ENCODE measurements at regions not wholly inside any gene's neighbourhood (a gene's known extent, or its start where the extent isn't known, plus 50 kb on each side); places are given as distances from the start of the nearest gene placed in this dataset.

- DNase-seq = no peak
Observed at GRCh38 chr6:145306489-145306888, 428.8 kb downstream of the EPM2A start.

DNA sequence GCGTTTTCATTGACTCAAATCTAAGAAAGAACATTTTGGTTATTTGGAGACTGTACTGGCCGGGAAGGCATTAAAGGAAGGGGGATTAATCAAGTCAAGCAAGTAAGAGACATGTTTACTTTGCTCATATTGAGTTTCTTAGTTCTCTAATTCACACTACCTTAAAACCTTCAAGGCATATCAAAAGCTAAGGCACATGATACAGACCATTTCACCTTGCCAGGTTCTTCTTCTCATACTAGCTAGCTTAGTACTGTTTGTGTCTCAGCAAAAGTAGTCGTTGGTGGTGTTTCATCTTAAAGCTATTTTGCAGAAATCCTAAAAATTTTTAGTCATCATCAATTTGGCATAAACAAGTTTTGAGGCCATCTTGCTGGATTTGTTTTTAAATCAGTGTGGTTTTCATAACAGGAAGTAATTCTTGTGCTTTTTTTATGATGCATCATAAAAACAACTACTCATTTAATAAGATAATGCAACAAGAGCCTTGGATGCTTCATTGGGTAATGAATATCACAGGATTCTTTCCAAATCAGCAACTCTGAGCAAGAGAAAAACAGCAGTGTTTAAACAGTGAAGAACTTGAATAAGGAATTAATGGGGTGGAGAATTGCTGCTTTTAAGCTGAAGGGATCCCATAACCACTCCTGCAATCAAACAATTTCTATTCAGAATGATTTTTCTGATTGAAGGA, 425.3 kb downstream of the EPM2A start:
- no peak for DNase-seq

DNA sequence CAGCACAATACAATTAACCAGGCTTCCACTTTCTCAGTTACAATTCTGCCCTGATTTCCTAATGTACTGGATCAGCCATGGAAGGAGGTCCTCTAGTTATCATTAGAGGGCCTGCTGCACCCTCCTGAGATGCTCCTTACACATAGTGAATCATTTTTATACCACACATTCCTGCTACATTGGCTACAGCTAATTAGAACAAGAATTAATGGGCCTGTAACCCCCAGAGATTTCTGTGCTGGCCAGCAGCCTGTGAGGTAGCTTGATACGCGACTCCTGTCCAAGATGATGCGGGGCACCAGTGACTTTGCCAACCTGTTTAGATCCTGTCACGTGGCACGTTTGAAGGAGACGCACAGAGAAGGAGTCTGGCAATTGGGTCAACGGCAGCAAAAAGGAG, 422.8 kb downstream of the EPM2A start:
- no peak for DNase-seq

- no peak for DNase-seq
Observed at GRCh38 chr6:145313041-145313855, 422.1 kb downstream of the EPM2A start.

DNA sequence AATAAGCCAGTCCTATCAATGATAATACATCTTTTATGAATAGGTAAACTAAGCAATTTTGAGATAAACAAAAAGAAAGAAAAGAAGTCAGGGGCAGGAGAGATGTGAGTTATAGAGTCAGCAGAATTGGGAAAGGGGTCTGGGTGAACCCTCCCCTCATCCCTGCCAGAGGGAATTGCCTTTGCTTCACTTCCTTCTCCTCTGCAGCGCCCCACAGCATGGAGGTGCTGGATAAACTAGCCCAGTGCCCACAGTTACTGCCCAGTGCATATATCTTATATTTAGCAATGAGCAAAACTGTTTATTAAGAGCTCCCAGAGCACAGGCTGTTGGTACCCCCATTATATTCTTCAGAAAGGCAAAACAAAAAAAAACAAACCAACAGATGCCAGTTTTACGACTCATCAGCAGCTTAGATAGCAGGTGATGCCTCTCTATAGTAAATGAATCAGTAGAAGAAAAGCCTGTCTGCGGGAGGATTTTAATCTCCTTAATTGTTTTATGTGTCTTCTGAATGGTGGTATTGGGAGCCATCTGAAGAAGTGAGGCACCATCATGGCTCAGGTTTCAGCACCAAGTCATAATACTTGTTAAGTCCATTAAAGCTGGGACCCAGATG, 419.2 kb downstream of the EPM2A start:
- DNase-seq = no peak

DNA sequence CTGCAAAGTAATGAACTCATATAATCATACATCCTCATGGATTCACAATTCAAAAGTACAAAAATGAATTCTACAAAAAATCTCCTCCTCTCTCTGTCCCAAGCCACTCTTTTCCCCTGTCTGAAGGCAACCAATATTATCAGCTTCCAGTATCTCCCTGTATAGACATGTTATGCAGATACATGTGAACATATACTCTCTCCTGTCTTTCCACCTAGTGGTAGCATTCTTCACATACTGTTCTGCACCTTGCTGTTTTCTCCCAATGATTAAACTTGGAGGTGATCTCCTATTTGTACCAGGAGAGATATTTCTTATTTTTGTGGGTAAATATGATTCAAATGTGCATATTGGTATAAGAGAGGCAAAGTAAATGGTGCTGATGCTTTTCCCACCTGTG, 416.4 kb downstream of the EPM2A start:
- no peak for DNase-seq

DNA sequence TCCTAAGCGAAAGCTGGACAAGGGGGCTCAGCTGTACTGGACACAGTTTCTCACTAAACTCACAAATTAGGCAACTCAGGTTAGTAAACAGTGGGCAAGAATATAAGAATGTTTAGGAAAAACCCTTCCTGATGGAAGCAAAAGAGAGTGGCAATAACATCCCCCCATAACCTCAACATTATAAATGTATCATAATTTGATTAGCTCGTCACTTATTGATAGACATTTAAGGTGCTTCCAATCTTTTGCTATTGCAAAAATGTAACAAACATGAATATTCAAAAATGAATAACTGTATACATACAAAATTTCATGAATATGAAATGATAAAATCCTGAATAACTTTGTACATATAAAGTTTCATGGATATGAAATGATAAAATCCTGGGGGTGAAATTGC, 415.7 kb downstream of the EPM2A start:
- no peak for DNase-seq

DNA sequence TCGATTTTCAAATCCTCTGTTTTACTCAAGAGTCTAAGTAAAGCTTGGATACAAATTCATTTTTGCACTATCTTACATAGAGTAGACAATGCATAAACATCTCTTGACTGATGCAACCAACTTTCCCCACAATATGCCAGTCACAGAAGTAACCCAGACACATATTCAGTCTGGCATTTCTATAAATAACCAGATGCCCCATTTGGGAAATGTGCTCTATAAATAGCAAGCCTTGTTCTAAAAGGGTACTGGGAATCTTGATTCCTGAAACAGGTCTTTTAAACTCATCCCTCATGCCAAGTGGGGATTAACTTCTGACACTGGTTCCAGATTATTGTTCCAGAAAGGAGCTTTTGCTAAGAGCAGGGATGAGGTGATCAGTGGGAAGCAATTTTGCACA, 411.7 kb downstream of the EPM2A start:
- no peak for DNase-seq

- no peak for DNase-seq
Observed at GRCh38 chr6:145327586-145327985, 407.7 kb downstream of the EPM2A start.

DNA sequence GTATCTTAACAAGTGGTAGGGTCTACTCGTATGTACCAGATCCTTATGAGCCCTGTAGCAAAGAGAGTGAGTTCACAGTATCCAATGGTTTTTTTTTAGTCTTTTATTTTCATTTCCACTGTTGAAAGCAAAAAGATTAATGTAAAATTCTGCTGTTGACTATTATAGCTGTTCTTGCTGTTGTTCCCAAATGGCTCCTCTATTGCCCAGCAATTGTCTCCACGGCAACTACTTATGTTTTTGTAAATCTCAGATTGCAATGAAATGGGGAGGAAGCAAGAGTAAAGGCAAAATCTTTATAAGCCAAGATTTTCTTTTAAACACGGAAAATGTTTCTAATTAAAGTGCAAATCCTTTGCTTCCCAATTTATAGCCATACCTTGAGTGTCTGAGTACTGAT, 406.1 kb downstream of the EPM2A start:
- DNase-seq = no peak

- DNase-seq = no peak
Observed at GRCh38 chr6:145331066-145331465, 404.3 kb downstream of the EPM2A start.

DNA sequence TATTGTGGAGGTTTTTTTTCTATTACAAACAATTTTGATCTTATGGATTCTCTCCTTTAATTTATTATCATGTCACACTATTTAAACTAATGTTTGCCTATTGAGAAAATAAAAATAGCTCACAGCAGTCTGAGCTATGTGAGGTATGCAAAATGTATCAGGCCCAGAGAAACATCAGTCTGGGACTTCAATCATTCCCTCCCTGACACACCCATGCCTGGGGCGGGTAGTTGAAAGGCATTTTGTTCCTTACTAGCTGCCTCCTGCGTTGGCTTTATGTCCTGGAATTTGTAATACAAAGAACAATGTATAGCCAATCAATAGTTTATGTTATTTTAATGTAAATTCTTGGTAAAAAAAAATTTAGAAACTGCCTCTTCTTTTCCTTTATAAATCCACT, 403.3 kb downstream of the EPM2A start:
- no peak for DNase-seq

DNA sequence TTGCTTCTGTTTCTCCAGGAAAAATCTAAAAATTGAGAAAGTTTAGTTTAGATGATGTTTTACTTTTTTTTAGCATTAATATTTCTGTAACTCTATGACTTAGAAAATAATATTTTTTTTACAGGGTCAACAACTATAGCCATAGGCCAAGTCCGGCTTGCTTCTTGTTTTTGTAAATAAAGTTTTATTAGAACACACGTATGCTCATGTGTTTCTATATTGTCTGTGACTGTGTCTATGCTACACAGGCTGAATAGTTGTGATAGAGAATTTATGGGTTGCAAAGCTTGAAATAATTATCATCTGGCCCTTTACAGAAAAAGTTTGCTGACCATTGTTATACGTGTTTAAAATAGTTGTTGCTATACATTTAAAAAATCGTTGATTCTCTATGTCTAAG, 399.2 kb downstream of the EPM2A start:
- no peak for DNase-seq

DNA sequence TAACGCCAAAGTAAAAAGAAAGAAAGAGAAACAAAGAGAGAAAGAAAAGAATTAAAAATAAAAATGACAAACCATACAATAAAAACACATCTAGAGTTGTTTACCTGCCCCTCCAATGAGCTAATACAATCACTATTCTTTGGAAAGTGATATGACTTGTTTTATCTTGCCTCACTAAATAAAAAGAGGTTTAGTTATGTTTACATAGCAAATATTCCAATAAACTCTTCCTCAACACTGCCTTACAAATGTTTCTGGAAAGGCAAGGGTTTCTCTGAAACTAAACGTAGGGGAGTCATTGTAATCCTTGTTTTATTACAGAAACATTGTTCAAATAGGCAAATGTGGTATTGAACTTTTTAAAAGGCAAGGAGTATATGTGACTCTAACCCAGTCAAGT, 396.2 kb downstream of the EPM2A start:
- no peak for DNase-seq

- no peak for DNase-seq
Observed at GRCh38 chr6:145340256-145340655, 395.1 kb downstream of the EPM2A start.

DNA sequence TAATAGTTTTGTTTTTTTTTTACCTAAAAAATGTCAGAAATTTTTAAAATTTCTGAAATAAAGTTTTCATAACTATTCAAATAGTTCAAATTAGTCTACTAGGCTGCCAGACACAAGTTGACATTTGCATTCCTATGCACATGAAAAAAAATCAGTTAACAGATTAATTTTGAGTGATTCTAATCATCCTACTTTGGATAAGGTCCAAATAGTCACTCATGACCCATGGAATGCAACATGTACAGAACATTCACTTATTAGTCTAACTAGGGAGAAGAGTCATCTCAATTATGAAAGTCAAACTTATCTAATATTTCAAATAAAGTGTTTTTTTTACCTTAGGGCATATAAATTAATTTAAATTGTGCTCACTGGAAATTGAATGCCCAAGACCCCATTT, 390.2 kb downstream of the EPM2A start:
- no peak for DNase-seq

DNA sequence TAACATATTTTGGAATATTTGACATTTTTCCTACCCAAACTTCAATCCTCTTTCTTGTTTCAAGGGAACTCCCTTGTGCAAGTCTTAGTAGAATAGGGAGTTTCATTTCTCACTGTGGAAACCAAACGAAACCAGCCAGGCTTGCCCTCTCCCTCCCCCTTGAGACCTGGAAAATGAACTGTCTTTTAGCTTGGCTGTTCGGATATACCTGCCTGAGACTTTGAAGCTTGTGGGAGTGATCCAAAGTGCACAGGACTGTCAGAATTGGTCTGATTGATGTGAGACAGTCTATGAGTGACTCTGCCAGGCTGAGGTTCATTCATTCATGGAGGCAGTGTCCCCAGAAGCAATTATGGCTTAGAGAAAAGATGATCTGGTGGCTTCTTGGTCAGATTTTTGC, 388.1 kb downstream of the EPM2A start:
- no peak for DNase-seq

DNA sequence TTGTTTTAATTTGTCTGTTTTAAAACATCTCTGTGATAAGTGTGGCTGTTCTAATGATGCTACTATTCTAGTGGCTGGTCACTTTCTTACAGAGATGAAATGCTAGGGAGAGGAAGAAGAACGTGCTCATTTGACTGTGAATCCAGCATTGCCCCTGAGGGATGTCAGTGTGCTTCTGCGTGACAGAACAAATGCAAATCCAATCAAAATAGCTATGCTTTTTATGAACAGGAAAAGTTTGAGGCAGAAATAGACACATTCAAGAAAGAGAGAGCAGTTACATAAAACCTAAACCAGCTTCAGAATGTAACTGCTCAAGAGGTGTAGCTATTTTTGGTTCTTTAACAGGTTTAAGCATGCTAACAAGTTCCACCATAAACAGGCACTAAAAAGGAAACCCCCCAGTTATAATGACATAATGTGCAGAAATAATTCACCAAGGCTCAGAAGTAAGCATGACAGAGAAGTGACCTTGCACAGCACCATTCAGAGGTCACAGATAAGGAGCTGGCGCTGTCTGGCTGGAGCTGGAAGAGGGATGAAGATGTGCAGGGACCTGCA, 385.3 kb downstream of the EPM2A start:
- DNase-seq = no peak

GRCh38 chr6:145350928-145351327, 384.4 kb downstream of the EPM2A start:
- DNase-seq = no peak

DNA sequence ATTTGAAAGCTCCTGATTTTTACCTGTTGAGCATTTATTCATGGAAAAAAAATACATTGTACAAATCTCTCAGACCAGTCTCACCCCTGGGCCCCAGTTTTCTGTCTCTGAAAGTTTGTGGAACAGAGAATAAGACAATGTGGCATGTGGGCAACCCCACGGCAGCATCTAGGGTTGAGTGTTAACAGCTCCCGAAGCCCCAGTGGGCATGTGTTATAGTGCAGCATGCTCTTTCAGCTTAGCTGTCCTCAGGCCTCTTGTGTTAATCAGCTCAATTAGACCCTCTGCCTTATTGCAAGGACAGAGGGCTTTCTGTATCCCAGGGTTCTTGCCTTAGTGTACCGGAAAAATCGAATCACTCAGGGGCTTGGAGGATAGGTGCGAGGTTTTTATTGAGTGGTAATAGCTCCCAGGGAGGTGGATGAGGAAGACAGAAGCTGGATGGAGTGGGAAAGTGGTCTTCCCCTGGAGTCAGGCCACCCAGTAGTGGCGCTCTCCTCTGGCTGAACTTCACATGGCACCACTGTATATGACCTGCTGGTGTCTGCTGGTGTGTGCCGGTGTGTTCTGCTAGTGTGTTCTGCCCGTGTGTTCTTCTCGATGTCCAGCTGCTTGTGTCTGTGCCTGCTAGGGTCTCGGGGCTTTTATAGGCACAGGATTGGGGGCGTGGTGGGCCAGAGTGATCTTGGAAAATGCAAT, 382.8 kb downstream of the EPM2A start:
- no peak for DNase-seq

- DNase-seq = no peak
Observed at GRCh38 chr6:145360865-145361264, 374.5 kb downstream of the EPM2A start.

GRCh38 chr6:145367149-145367548, 368.2 kb downstream of the EPM2A start:
- DNase-seq = no peak

DNA sequence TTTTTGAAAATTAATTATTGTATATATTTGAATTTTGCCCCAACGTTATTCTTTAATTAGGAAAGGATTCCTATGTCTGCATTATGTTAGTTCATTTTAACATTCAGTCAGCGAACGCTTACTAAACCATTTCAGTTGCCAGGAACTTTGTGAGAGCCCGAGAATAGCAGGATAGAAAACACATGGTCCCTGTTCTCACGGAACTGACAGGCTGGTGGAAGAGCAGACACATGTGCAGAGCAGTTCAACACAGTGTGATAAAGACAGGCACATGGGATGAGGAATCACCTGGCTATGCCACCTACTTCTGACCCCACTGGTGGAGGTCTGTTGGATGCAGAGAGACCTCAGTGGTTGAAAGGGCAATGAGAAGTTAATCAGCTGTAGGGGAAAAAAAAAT, 367.2 kb downstream of the EPM2A start:
- no peak for DNase-seq

Measured in GOT3 (cell line).